ENCODE measurements at regions not wholly inside any gene's neighbourhood (a gene's known extent, or its start where the extent isn't known, plus 50 kb on each side); places are given as distances from the start of the nearest gene placed in this dataset.

- Mint-ChIP-seq H3K27ac (ENCODE audit: unreplicated experiment) (no peak overlapping the region), H3K4me1 (ENCODE audit: low read depth) (no peaks in the 10 kb centered on the region), H3K27me3 (ENCODE audit: low read depth) (peaks cover 3% of the 10 kb centered on the region), H3K9me3 (ENCODE audit: low read depth) (no peaks in the 10 kb centered on the region), H3K36me3 (ENCODE audit: low read depth) (no peaks in the 10 kb centered on the region), H3K4me3 (ENCODE audit: unreplicated experiment) (no peak overlapping the region)
- no peak for TF ChIP-seq CTCF (IDR thresholded peaks at IDR 0.05)
- DNase-seq (ENCODE audit: low spot score) = no peak
These were observed 303.6 kb downstream of the FGFR2 start for GRCh38 chr10:121294630-121295029.

GRCh38 chr10:121296378-121296777, 301.9 kb downstream of the FGFR2 start:
- Mint-ChIP-seq H3K9me3 (ENCODE audit: low read depth) (no peaks in the 10 kb centered on the region), H3K4me3 (ENCODE audit: unreplicated experiment) (no peak overlapping the region), H3K27ac (ENCODE audit: unreplicated experiment) (no peak overlapping the region), H3K27me3 (ENCODE audit: low read depth) (peaks cover 5% of the 10 kb centered on the region), H3K4me1 (ENCODE audit: low read depth) (no peaks in the 10 kb centered on the region), H3K36me3 (ENCODE audit: low read depth) (no peaks in the 10 kb centered on the region)
- no peak for TF ChIP-seq CTCF (IDR thresholded peaks at IDR 0.05)
- DNase-seq (ENCODE audit: low spot score) = no peak

GRCh38 chr10:121296881-121297585, 301.2 kb downstream of the FGFR2 start:
- no peaks in the 10 kb centered on the region for H3K9me3 Mint-ChIP-seq (ENCODE audit: low read depth)
- DNase-seq (ENCODE audit: low spot score) = no peak
- H3K27me3 Mint-ChIP-seq (ENCODE audit: low read depth) = peaks cover 5% of the 10 kb centered on the region
- H3K27ac Mint-ChIP-seq (ENCODE audit: unreplicated experiment) = no peak overlapping the region
- no peaks in the 10 kb centered on the region for H3K4me1 Mint-ChIP-seq (ENCODE audit: low read depth)
- TF ChIP-seq CTCF (IDR thresholded peaks at IDR 0.05) = no peak
- H3K4me3 Mint-ChIP-seq (ENCODE audit: unreplicated experiment) = no peak overlapping the region
- no peaks in the 10 kb centered on the region for H3K36me3 Mint-ChIP-seq (ENCODE audit: low read depth)

- Mint-ChIP-seq H3K27ac (ENCODE audit: unreplicated experiment) (no peak overlapping the region), H3K4me3 (ENCODE audit: unreplicated experiment) (no peak overlapping the region), H3K9me3 (ENCODE audit: low read depth) (no peaks in the 10 kb centered on the region), H3K27me3 (ENCODE audit: low read depth) (peaks cover 17% of the 10 kb centered on the region), H3K36me3 (ENCODE audit: low read depth) (no peaks in the 10 kb centered on the region), H3K4me1 (ENCODE audit: low read depth) (peaks cover 2% of the 10 kb centered on the region)
- TF ChIP-seq CTCF (IDR thresholded peaks at IDR 0.05) = no peak
- no peak for DNase-seq (ENCODE audit: low spot score)
These were observed 297.5 kb downstream of the FGFR2 start for GRCh38 chr10:121300723-121301122.

- DNase-seq (ENCODE audit: low spot score) = no peak
- H3K4me3 Mint-ChIP-seq (ENCODE audit: unreplicated experiment) = no peak overlapping the region
- H3K9me3 Mint-ChIP-seq (ENCODE audit: low read depth) = peaks cover 4% of the 10 kb centered on the region
- H3K27ac Mint-ChIP-seq (ENCODE audit: unreplicated experiment) = no peak overlapping the region
- no peak for TF ChIP-seq CTCF (IDR thresholded peaks at IDR 0.05)
- peaks cover 17% of the 10 kb centered on the region for H3K27me3 Mint-ChIP-seq (ENCODE audit: low read depth)
- H3K4me1 Mint-ChIP-seq (ENCODE audit: low read depth) = peaks cover 2% of the 10 kb centered on the region
- no peaks in the 10 kb centered on the region for H3K36me3 Mint-ChIP-seq (ENCODE audit: low read depth)
These were observed 295.6 kb downstream of the FGFR2 start for GRCh38 chr10:121302541-121303180.

All from chondrocyte (in vitro differentiated cells).